ENCODE measurements at regions not wholly inside any gene's neighbourhood (a gene's known extent, or its start where the extent isn't known, plus 50 kb on each side); places are given as distances from the start of the nearest gene placed in this dataset.

DNA sequence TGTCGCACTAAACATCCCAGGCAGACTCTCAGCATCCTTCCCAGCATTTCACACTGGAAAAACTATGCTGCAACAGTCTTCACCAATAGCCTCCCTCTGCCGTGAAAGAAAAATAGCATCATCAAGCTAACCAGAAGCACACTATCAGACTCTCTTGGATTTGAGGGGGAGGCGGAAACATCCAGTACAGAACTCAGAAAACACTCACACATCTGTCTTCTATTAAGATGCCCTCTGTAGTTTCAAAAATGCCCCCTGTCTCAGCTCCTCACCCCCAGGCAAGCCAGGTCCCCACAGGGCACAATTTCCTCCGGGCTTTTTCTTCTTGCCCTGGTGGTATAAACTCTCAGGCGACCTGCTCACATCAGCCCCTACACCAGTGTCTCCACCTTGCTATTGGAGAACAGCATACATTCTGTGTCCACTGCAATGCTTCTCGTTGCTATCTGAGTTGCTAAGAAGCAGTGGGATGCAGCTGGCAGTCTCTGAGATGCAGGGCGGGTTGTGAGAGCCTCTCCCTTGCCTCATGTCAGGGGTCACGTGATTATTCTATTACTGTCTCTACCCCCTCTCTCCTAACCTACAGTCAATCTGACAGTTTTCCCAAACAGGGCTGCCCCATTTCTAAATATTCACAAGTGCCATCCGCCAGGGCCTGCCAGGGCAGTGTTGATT, 189.9 kb downstream of the INO80D start:
- Histone ChIP-seq H3K9me3 (replicated peaks; ENCODE audit: control insufficient read depth, insufficient read depth, low read length) (no peaks in the 10 kb centered on the region), H3K79me2 (ENCODE audit: control insufficient read depth, insufficient read depth, low read length) (no peaks in the 10 kb centered on the region), H3K27ac (ENCODE audit: insufficient read depth, low read depth, low read length) (no peak overlapping the region), H4K20me1 (replicated peaks; ENCODE audit: control insufficient read depth, extremely low read depth, insufficient read depth, low read length) (no peaks in the 10 kb centered on the region), H2AFZ (ENCODE audit: low read depth, low read length) (no peak overlapping the region), H3K4me3 (replicated peaks in 1 of 3; ENCODE audit: insufficient read depth in 1 of 3, low read depth in 1 of 3, low read length in 3 of 3) (no peak overlapping the region), H3K27me3 (ENCODE audit: control insufficient read depth in 2 of 2, insufficient read depth in 2 of 2, low read length in 2 of 2) (peaks cover 2 to 9% of the 10 kb centered on the region in 2 experiments), H3K36me3 (ENCODE audit: control insufficient read depth in 2 of 2, extremely low read depth in 1 of 2, insufficient read depth in 2 of 2, low read length in 2 of 2) (no peaks in the 10 kb centered on the region), H3K9me1 (replicated peaks; ENCODE audit: control insufficient read depth, extremely low read depth, insufficient read depth, low read length) (no peaks in the 10 kb centered on the region), H3K9ac (replicated peaks; ENCODE audit: extremely low read depth, insufficient read depth, low read length) (no peak overlapping the region), H3K4me1 (ENCODE audit: control insufficient read depth, extremely low read depth, insufficient read depth, low read length) (no peaks in the 10 kb centered on the region), H3K4me2 (ENCODE audit: insufficient read depth, low read length) (no peak overlapping the region)
- ChIA-PET POLR2A (no interaction called here), CTCF (no interaction called here)
- intact Hi-C loops (cut with micrococcal nuclease) (no loop called here), dilution Hi-C loops (cut with MboI; ENCODE audit: extremely low pct_ligation_motif_present, low sequenced_read_pairs) (no loop called here)
- FAIRE-seq: no peak
- DNase-seq (ENCODE audit: low read depth, low spot score): no peak
- TF ChIP-seq GATA2 (IDR thresholded peaks at IDR 0.05; ENCODE audit: insufficient read depth, insufficient read length, low read depth, low read length) (no peak), POLR2A (IDR thresholded peaks at IDR 0.05; ENCODE audit: low read depth, low read length) (no peak), EZH2 (IDR thresholded peaks at IDR 0.05; ENCODE audit: borderline replicate concordance, low read depth, low read length, severe bottlenecking) (no peak), MYC (IDR thresholded peaks at IDR 0.05; ENCODE audit: low read depth, low read length) (no peak), JUN (IDR thresholded peaks at IDR 0.05; ENCODE audit: borderline replicate concordance, insufficient read depth, insufficient read length, low read depth) (no peak), POLR2AphosphoS5 (IDR thresholded peaks at IDR 0.05; ENCODE audit: insufficient read depth, low read depth, low read length) (no peak), FOS (IDR thresholded peaks at IDR 0.05; ENCODE audit: borderline replicate concordance, insufficient read depth, low read length) (no peak)
- TF ChIP-seq, protein P1, sequence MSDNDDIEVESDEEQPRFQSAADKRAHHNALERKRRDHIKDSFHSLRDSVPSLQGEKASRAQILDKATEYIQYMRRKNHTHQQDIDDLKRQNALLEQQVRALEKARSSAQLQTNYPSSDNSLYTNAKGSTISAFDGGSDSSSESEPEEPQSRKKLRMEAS (IDR thresholded peaks at IDR 0.05; ENCODE audit: insufficient read depth, insufficient read length): no peak
- TF ChIP-seq, protein P2, sequence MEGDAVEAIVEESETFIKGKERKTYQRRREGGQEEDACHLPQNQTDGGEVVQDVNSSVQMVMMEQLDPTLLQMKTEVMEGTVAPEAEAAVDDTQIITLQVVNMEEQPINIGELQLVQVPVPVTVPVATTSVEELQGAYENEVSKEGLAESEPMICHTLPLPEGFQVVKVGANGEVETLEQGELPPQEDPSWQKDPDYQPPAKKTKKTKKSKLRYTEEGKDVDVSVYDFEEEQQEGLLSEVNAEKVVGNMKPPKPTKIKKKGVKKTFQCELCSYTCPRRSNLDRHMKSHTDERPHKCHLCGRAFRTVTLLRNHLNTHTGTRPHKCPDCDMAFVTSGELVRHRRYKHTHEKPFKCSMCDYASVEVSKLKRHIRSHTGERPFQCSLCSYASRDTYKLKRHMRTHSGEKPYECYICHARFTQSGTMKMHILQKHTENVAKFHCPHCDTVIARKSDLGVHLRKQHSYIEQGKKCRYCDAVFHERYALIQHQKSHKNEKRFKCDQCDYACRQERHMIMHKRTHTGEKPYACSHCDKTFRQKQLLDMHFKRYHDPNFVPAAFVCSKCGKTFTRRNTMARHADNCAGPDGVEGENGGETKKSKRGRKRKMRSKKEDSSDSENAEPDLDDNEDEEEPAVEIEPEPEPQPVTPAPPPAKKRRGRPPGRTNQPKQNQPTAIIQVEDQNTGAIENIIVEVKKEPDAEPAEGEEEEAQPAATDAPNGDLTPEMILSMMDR (IDR thresholded peaks at IDR 0.05; ENCODE audit: extremely low read depth in 1 of 2, insufficient read depth in 1 of 2, low read depth in 1 of 2, low read length in 2 of 2): no peak
- BruUV-seq (replicated peaks): no TSS peak

Data from endothelial cell of umbilical vein (primary cell).